ENCODE measurements at regions not wholly inside any gene's neighbourhood (a gene's known extent, or its start where the extent isn't known, plus 50 kb on each side); places are given as distances from the start of the nearest gene placed in this dataset.

- ATAC-seq (no peak), DNase-seq (no peak)
- no peaks in the 10 kb centered on the region for H3K9me3 ChIP-seq
- H3K27me3 ChIP-seq: no peaks in the 10 kb centered on the region
- no peak overlapping the region for H3K27ac ChIP-seq
- H3K4me3 ChIP-seq: no peak overlapping the region
- H3K4me1 ChIP-seq: no peaks in the 10 kb centered on the region
- intact Hi-C loops (cut with DNase I; ENCODE audit: low total_unique reads) (no loop called here), in situ Hi-C loops (cut with MboI; ENCODE audit: low sequenced_read_pairs in 4 of 4) (no loop called here)
- no peaks in the 10 kb centered on the region for H3K36me3 ChIP-seq
- TF ChIP-seq CTCF (IDR thresholded peaks at IDR 0.05 in 4 of 5, conservative IDR thresholded peaks at IDR 0.05 in 1 of 5) (no peak), POLR2A (IDR thresholded peaks at IDR 0.05) (no peak)
Measured at GRCh38 chr18:71643822-71644221, 900.3 kb downstream of the CBLN2 start.

GRCh38 chr18:71630696-71631095 lies 913.4 kb downstream of the CBLN2 start:
- ATAC-seq: no peak
- no peak overlapping the region for H3K27ac ChIP-seq
- intact Hi-C loops (cut with DNase I; ENCODE audit: low total_unique reads): no loop called here
- no peaks in the 10 kb centered on the region for H3K4me1 ChIP-seq
- TF ChIP-seq CTCF (IDR thresholded peaks at IDR 0.05 in 4 of 5, conservative IDR thresholded peaks at IDR 0.05 in 1 of 5) (no peak), POLR2A (IDR thresholded peaks at IDR 0.05) (no peak)
- H3K36me3 ChIP-seq: no peaks in the 10 kb centered on the region
- no peak overlapping the region for H3K4me3 ChIP-seq
- no peak for DNase-seq
- no peaks in the 10 kb centered on the region for H3K9me3 ChIP-seq
- no peaks in the 10 kb centered on the region for H3K27me3 ChIP-seq
- in situ Hi-C loops (cut with MboI; ENCODE audit: low sequenced_read_pairs in 4 of 4): no loop called here

- intact Hi-C loops (cut with DNase I; ENCODE audit: low total_unique reads): no loop called here
- DNase-seq: no peak
- no peak for ATAC-seq
- no peaks in the 10 kb centered on the region for H3K9me3 ChIP-seq
- no peak for TF ChIP-seq CTCF (IDR thresholded peaks at IDR 0.05 in 4 of 5, conservative IDR thresholded peaks at IDR 0.05 in 1 of 5)
- in situ Hi-C loops (cut with MboI; ENCODE audit: low sequenced_read_pairs in 4 of 4): no loop called here
- no peak overlapping the region for H3K4me3 ChIP-seq
- no peaks in the 10 kb centered on the region for H3K36me3 ChIP-seq
- no peaks in the 10 kb centered on the region for H3K4me1 ChIP-seq
- no peak overlapping the region for H3K27ac ChIP-seq
- no peaks in the 10 kb centered on the region for H3K27me3 ChIP-seq
Measured at GRCh38 chr18:71625556-71626090, 918.5 kb downstream of the CBLN2 start.

GRCh38 chr18:71598374-71598773 lies 945.8 kb downstream of the CBLN2 start:
- Histone ChIP-seq H3K4me3 (no peak overlapping the region), H3K36me3 (no peaks in the 10 kb centered on the region), H3K4me1 (no peaks in the 10 kb centered on the region), H3K27ac (no peak overlapping the region), H3K27me3 (no peaks in the 10 kb centered on the region), H3K9me3 (peaks cover 0 to 3% (median 0%) of the 10 kb centered on the region in 3 donors)
- in situ Hi-C loops (cut with MboI; ENCODE audit: low sequenced_read_pairs in 4 of 4) (loop anchor here in 1 of 4 donors (25.0 kb wide), 1 partner anchor 89 kb away; no protein-coding TSS in a partner anchor), intact Hi-C loops (cut with DNase I; ENCODE audit: low total_unique reads) (no loop called here)
- DNase-seq (no peak), ATAC-seq (no peak)
- TF ChIP-seq POLR2A (IDR thresholded peaks at IDR 0.05): no peak
- TF ChIP-seq CTCF (IDR thresholded peaks at IDR 0.05 in 4 of 5, conservative IDR thresholded peaks at IDR 0.05 in 1 of 5): no peak

- DNase-seq (no peak), ATAC-seq (no peak)
- Histone ChIP-seq H3K36me3 (no peaks in the 10 kb centered on the region), H3K27me3 (no peaks in the 10 kb centered on the region), H3K9me3 (peaks cover 0 to 3% (median 0%) of the 10 kb centered on the region in 3 donors), H3K4me3 (no peak overlapping the region), H3K4me1 (no peaks in the 10 kb centered on the region), H3K27ac (no peak overlapping the region)
- in situ Hi-C loops (cut with MboI; ENCODE audit: low sequenced_read_pairs in 4 of 4) (loop anchor here in 1 of 4 donors (25.0 kb wide), 1 partner anchor 90 kb away; no protein-coding TSS in a partner anchor), intact Hi-C loops (cut with DNase I; ENCODE audit: low total_unique reads) (no loop called here)
- TF ChIP-seq CTCF (IDR thresholded peaks at IDR 0.05 in 4 of 5, conservative IDR thresholded peaks at IDR 0.05 in 1 of 5) (no peak), POLR2A (IDR thresholded peaks at IDR 0.05) (no peak)
Measured at GRCh38 chr18:71597219-71597618, 946.9 kb downstream of the CBLN2 start.
